Middle frontal gyrus (tissue), 1 donor: ENCODE measurements at regions not wholly inside any gene's neighbourhood (a gene's known extent, or its start where the extent isn't known, plus 50 kb on each side); places are given as distances from the start of the nearest gene placed in this dataset.

ENCODE experiments used
- DNase-seq: peaks from one replicate; pipeline ENCODE4 v3.0.0-alpha.2; 2015; ENCODE audit warnings: low spot score; ENCODE audit errors: extremely low spot score

GRCh38 chr13:108526286-108526685 lies 103.1 kb upstream of the MYO16 start:
- DNase-seq: no peak

- DNase-seq: no peak
Observed at GRCh38 chr13:108527844-108528243, 101.6 kb upstream of the MYO16 start.

GRCh38 chr13:108528303-108528702 lies 101.1 kb upstream of the MYO16 start:
- DNase-seq: no peak

- DNase-seq: no peak
Observed at GRCh38 chr13:108533842-108534241, 95.6 kb upstream of the MYO16 start.

GRCh38 chr13:108534728-108535127 lies 94.7 kb upstream of the MYO16 start:
- DNase-seq: no peak

GRCh38 chr13:108549934-108550333 lies 79.5 kb upstream of the MYO16 start:
- no peak for DNase-seq

- DNase-seq: no peak
Observed at GRCh38 chr13:108551674-108552073, 77.7 kb upstream of the MYO16 start.

GRCh38 chr13:108558489-108558888 lies 70.9 kb upstream of the MYO16 start:
- no peak for DNase-seq

- DNase-seq: no peak
Observed at GRCh38 chr13:108560093-108560492, 69.3 kb upstream of the MYO16 start.

- DNase-seq: no peak
Observed at GRCh38 chr13:108561149-108561548, 68.3 kb upstream of the MYO16 start.

GRCh38 chr13:108566413-108567170 lies 62.8 kb upstream of the MYO16 start:
- no peak for DNase-seq

- no peak for DNase-seq
Observed at GRCh38 chr13:108572782-108573211, 56.6 kb upstream of the MYO16 start.

GRCh38 chr13:108573455-108573854 lies 56.0 kb upstream of the MYO16 start:
- DNase-seq: no peak

GRCh38 chr13:108574856-108575255 lies 54.6 kb upstream of the MYO16 start:
- DNase-seq: no peak

GRCh38 chr13:108575430-108575829 lies 54.0 kb upstream of the MYO16 start:
- DNase-seq: no peak
